Uterus (tissue), 2 donors: ENCODE measurements at regions not wholly inside any gene's neighbourhood (a gene's known extent, or its start where the extent isn't known, plus 50 kb on each side); places are given as distances from the start of the nearest gene placed in this dataset.

Experiments used
- POLR2A ChIP-seq, 2 donors: fragments of 450-650 bp; IDR thresholded peaks; one replicate each; pipeline ENCODE4 v1.6.1; 2016; ENCODE audit warnings: antibody characterized with exemption in 2 of 2, mild to moderate bottlenecking in 1 of 2, moderate library complexity in 1 of 2
- TF ChIP-seq, protein P1 (sequence below), 4 experiments: fragments of 200-600 bp in 2 of 4; fragments of 450-650 bp in 2 of 4; sonication (generic) in 2 of 4; IDR thresholded peaks; one replicate each; pipeline ENCODE4 v1.5.1; 2016 to 2019; ENCODE audit warnings: antibody characterized with exemption in 4 of 4, mild to moderate bottlenecking in 2 of 4, moderate library complexity in 1 of 4

DNA sequence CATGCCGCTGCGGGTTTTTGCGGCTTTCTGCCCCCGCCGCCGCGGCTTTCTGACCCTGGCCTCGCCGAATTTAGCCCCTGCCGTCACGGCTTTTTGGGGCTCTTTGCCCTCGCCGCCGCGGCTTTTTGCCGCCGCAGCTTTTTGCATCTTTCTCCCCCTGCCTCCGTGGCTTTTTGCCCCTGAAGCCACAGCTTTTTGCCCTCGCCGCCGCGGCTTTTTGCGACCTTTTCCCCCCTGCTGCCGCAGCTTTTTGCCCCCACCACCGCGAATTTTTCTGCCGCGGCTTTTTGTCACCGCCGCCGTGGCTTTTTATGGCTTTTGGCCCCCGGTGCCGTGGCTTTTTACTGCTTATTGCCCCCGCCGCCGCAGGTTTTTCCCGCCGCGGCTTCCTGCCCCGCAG lies 636.5 kb downstream of the ZNF716 start:
- no peak for TF ChIP-seq POLR2A (IDR thresholded peaks at IDR 0.05)
- TF ChIP-seq, protein P1, sequence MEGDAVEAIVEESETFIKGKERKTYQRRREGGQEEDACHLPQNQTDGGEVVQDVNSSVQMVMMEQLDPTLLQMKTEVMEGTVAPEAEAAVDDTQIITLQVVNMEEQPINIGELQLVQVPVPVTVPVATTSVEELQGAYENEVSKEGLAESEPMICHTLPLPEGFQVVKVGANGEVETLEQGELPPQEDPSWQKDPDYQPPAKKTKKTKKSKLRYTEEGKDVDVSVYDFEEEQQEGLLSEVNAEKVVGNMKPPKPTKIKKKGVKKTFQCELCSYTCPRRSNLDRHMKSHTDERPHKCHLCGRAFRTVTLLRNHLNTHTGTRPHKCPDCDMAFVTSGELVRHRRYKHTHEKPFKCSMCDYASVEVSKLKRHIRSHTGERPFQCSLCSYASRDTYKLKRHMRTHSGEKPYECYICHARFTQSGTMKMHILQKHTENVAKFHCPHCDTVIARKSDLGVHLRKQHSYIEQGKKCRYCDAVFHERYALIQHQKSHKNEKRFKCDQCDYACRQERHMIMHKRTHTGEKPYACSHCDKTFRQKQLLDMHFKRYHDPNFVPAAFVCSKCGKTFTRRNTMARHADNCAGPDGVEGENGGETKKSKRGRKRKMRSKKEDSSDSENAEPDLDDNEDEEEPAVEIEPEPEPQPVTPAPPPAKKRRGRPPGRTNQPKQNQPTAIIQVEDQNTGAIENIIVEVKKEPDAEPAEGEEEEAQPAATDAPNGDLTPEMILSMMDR (IDR thresholded peaks at IDR 0.05): no peak
